ENCODE measurements at regions not wholly inside any gene's neighbourhood (a gene's known extent, or its start where the extent isn't known, plus 50 kb on each side); places are given as distances from the start of the nearest gene placed in this dataset.

- no peak overlapping the region for H3K4me3 ChIP-seq (ENCODE audit: extremely low read depth in 1 of 4, insufficient read depth in 2 of 4, low read depth in 3 of 4, low read length in 4 of 4)
- FAIRE-seq (no peak), DNase-seq (ENCODE audit: low read depth in 1 of 2, low spot score in 2 of 2) (no peak)
- H2AFZ ChIP-seq (ENCODE audit: low read length), result no peak overlapping the region
- H3K56ac ChIP-seq (replicated peaks; ENCODE audit: insufficient read length, low read depth, low read length), result no peak overlapping the region
- H3K79me2 ChIP-seq (ENCODE audit: control insufficient read depth in 1 of 2, insufficient read depth in 2 of 2, low read length in 2 of 2), result no peaks in the 10 kb centered on the region
- H3K23me2 ChIP-seq (ENCODE audit: low read depth, low read length), result peaks cover 2% of the 10 kb centered on the region; the same call in 1 of the 2 replicates
- no peak overlapping the region for H4K8ac ChIP-seq (ENCODE audit: extremely low read depth, insufficient read depth, low read length)
- no peaks in the 10 kb centered on the region for H3K36me3 ChIP-seq (ENCODE audit: control insufficient read depth in 2 of 4, insufficient read depth in 4 of 4, low read length in 3 of 4)
- no peak overlapping the region for H2BK12ac ChIP-seq (ENCODE audit: low read depth, low read length)
- no peak overlapping the region for H3K23ac ChIP-seq (ENCODE audit: insufficient read length)
- H3K27me3 ChIP-seq (replicated peaks in 1 of 4; ENCODE audit: control insufficient read depth in 3 of 4, extremely low read depth in 1 of 4, insufficient read depth in 3 of 4, low read length in 3 of 4), result no peaks in the 10 kb centered on the region
- H2BK20ac ChIP-seq (ENCODE audit: low read length), result no peak overlapping the region
- H3K27ac ChIP-seq (ENCODE audit: low read depth, low read length), result no peak overlapping the region
- no peak overlapping the region for H2BK15ac ChIP-seq (ENCODE audit: low read length)
- H4K5ac ChIP-seq (ENCODE audit: insufficient read length, low read depth, low read length), result no peak overlapping the region
- no peak overlapping the region for H3K18ac ChIP-seq (ENCODE audit: extremely low read depth, low read length)
- H4K20me1 ChIP-seq (replicated peaks in 1 of 2; ENCODE audit: control insufficient read depth in 1 of 2, insufficient read depth in 2 of 2, low read length in 2 of 2), result no peaks in the 10 kb centered on the region
- TF ChIP-seq SUZ12 (IDR thresholded peaks at IDR 0.05; ENCODE audit: low read length) (no peak), EZH2 (IDR thresholded peaks at IDR 0.05; ENCODE audit: low read depth, low read length, severe bottlenecking) (no peak), BCL11A (IDR thresholded peaks at IDR 0.05; ENCODE audit: low read depth in 2 of 2, low read length in 2 of 2) (no peak), NRF1 (IDR thresholded peaks at IDR 0.05; ENCODE audit: low read depth, low read length) (no peak), JUND (IDR thresholded peaks at IDR 0.05; ENCODE audit: low read length) (no peak), SP2 (IDR thresholded peaks at IDR 0.05; ENCODE audit: low read length) (no peak), POU5F1 (IDR thresholded peaks at IDR 0.05; ENCODE audit: low read depth, low read length) (no peak), FOSL1 (IDR thresholded peaks at IDR 0.05; ENCODE audit: insufficient read depth, low read depth, low read length) (no peak), TEAD4 (IDR thresholded peaks at IDR 0.05; ENCODE audit: low read depth, low read length) (no peak), SP1 (IDR thresholded peaks at IDR 0.05; ENCODE audit: low read depth, low read length) (no peak), YY1 (IDR thresholded peaks at IDR 0.05; ENCODE audit: low read depth, low read length) (no peak)
- ChIA-PET POLR2A (ENCODE audit: partially characterized antibody) (no interaction called here), CTCF (ENCODE audit: partially characterized antibody) (interaction anchor here (4.1 to 4.7 kb wide), 2 partner anchors 7 to 62 kb away, joined by 28 to 55 read pairs; partner anchors contain the start of gene IL6)
- no peak overlapping the region for H3K9ac ChIP-seq (replicated peaks in 1 of 4; ENCODE audit: extremely low read depth in 1 of 4, low read depth in 3 of 4, low read length in 3 of 4)
- no peak overlapping the region for H2BK5ac ChIP-seq (ENCODE audit: low read depth, low read length)
- WGBS, 2 experiments (ENCODE audit: extremely low coverage in 1 of 2, insufficient coverage in 1 of 2, insufficient read length in 1 of 2, insufficient replicate concordance in 2 of 2, low coverage in 1 of 2, low lambda C conversion rate in 2 of 2, missing lambda C conversion rate in 1 of 2), result 97% methylated on average over 6 of the region's 6 CpGs; no CpG with 5 or more reads in 1 of the 2 experiments
- no peak overlapping the region for H3K4ac ChIP-seq (replicated peaks; ENCODE audit: insufficient read length, low read depth, low read length)
- H3K9me3 ChIP-seq (ENCODE audit: insufficient read depth in 2 of 2, low read depth in 1 of 2, low read length in 1 of 2), result no peaks in the 10 kb centered on the region; a peak in 1 of 4 replicates
- H4K91ac ChIP-seq (replicated peaks; ENCODE audit: insufficient read length, low read length), result no peak overlapping the region
- no peak overlapping the region for H2AK5ac ChIP-seq (ENCODE audit: low read depth, low read length)
- H3K14ac ChIP-seq (ENCODE audit: insufficient read length), result no peak overlapping the region
- peaks cover 2 to 12% (median 11%) of the 10 kb centered on the region in 4 experiments; a peak in 6 of 7 replicates for H3K4me1 ChIP-seq (replicated peaks in 1 of 4; ENCODE audit: control insufficient read depth in 3 of 4, insufficient read depth in 4 of 4, low read length in 3 of 4)
- H2BK120ac ChIP-seq (replicated peaks; ENCODE audit: low read depth, low read length), result no peak overlapping the region
- H3K79me1 ChIP-seq (ENCODE audit: low read depth, low read length), result no peaks in the 10 kb centered on the region
- no peak overlapping the region for H3K4me2 ChIP-seq (ENCODE audit: insufficient read depth in 1 of 2, low read depth in 2 of 2, low read length in 2 of 2)
Measured at GRCh38 chr7:22663721-22664120, 63.3 kb upstream of the IL6 start.
